ENCODE measurements at regions not wholly inside any gene's neighbourhood (a gene's known extent, or its start where the extent isn't known, plus 50 kb on each side); places are given as distances from the start of the nearest gene placed in this dataset.

DNA sequence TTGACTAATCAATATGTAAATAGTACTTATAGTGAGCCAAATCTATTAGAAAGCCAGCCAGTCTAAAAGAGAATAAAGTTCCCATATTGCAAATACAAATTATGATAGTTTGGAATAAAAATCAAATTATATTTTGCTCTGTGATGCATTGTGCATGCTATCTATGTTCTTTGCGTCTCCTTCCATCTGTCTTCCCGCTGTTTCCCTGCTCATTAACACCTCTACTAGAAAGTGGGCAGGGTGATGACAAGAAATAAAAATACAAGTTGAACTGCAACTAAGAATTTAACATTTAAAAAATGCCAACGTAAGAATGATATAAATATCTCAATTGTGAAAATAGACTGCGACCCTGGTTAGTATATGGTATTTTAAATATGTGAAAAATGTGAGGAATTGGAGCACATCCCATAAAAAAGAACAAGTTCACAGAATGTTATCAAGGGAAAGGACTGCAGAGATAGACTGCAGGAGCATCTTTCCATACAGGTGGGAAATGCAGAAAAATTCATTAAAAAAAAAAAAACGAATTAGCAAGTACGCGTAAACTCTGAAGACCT, 157.6 kb upstream of the PDE7B start:
- ATAC-seq (ENCODE audit: insufficient read depth, low read depth) (no peak), DNase-seq (no peak)
- H3K9me3 ChIP-seq (ENCODE audit: insufficient read depth, low read length, severe bottlenecking): no peaks in the 10 kb centered on the region
- H3K4me3 ChIP-seq (ENCODE audit: low read depth in 1 of 2, low read length in 2 of 2): no peak overlapping the region
- TF ChIP-seq EZH2 (IDR thresholded peaks at IDR 0.05; ENCODE audit: borderline replicate concordance, low read depth, low read length, severe bottlenecking): no peak
- TF ChIP-seq, protein P1, sequence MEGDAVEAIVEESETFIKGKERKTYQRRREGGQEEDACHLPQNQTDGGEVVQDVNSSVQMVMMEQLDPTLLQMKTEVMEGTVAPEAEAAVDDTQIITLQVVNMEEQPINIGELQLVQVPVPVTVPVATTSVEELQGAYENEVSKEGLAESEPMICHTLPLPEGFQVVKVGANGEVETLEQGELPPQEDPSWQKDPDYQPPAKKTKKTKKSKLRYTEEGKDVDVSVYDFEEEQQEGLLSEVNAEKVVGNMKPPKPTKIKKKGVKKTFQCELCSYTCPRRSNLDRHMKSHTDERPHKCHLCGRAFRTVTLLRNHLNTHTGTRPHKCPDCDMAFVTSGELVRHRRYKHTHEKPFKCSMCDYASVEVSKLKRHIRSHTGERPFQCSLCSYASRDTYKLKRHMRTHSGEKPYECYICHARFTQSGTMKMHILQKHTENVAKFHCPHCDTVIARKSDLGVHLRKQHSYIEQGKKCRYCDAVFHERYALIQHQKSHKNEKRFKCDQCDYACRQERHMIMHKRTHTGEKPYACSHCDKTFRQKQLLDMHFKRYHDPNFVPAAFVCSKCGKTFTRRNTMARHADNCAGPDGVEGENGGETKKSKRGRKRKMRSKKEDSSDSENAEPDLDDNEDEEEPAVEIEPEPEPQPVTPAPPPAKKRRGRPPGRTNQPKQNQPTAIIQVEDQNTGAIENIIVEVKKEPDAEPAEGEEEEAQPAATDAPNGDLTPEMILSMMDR (IDR thresholded peaks at IDR 0.05; ENCODE audit: borderline replicate concordance, extremely low read depth, low read length, poor library complexity, severe bottlenecking): no peak
- no peak overlapping the region for H3K4me2 ChIP-seq (ENCODE audit: insufficient read depth, low read length)
- peaks cover 33% of the 10 kb centered on the region for H3K27me3 ChIP-seq (ENCODE audit: insufficient read depth, low read length, poor library complexity)
- H3K36me3 ChIP-seq (ENCODE audit: insufficient read depth, low read length): no peaks in the 10 kb centered on the region
- H3K4me1 ChIP-seq (ENCODE audit: insufficient read depth, low read length): no peaks in the 10 kb centered on the region
- H4K20me1 ChIP-seq (ENCODE audit: insufficient read depth, low read length): no peaks in the 10 kb centered on the region
- no peaks in the 10 kb centered on the region for H3K79me2 ChIP-seq (ENCODE audit: insufficient read depth, low read length)
- no peak overlapping the region for H3K27ac ChIP-seq (ENCODE audit: low read length)
- no peak overlapping the region for H2AFZ ChIP-seq (ENCODE audit: low read depth, low read length)
- no peak overlapping the region for H3K9ac ChIP-seq (ENCODE audit: low read depth, low read length)

DNA sequence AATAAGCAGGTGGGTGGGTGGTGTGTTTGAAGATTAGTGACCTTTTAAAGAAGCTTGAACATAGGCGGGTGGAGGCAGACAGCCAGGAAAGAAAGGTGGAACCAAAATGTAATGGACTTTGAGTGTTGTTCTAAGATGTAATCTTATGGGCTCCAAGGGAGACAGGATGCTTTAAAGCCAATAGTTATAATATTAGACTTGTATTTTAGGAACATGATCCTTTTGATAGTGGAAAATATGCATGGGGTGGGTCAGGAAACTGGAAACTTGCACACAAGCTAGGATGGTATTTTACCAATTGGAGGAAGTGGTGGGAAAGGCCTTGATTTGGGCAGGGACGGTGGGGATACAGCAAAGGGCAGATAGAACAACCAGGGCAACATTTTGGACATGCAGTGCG, 151.8 kb upstream of the PDE7B start:
- H3K9ac ChIP-seq (ENCODE audit: low read depth, low read length): no peak overlapping the region

DNA sequence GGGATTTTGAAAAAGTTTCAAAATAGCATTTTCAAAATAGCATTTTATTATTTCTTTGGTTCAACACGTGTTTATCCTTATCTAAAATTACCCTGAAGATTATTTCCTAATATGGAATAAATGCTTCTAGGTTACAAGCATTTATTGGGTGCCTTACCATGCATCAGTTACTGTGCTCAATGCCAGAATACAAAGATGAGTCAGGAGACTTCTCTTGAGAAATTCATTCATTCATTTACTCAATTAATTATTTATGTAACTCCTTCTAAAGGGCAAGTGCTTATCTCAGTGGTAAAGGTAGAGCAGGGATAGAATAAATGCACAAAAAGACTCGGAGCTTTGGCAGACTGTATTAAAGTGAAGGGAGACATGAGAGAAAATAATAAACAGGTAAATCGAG, 150.1 kb upstream of the PDE7B start:
- DNase-seq: no peak
- ATAC-seq (ENCODE audit: insufficient read depth, low read depth): no peak
- TF ChIP-seq, protein P1 (IDR thresholded peaks at IDR 0.05; ENCODE audit: borderline replicate concordance, extremely low read depth, low read length, poor library complexity, severe bottlenecking): no peak
- no peak for TF ChIP-seq EZH2 (IDR thresholded peaks at IDR 0.05; ENCODE audit: borderline replicate concordance, low read depth, low read length, severe bottlenecking)

More for the DNA sequence above, 151.8 kb upstream of the PDE7B start:
- Histone ChIP-seq H3K27ac (ENCODE audit: low read length) (no peak overlapping the region), H3K4me3 (ENCODE audit: low read depth in 1 of 2, low read length in 2 of 2) (no peak overlapping the region), H3K4me2 (ENCODE audit: insufficient read depth, low read length) (no peak overlapping the region), H3K36me3 (ENCODE audit: insufficient read depth, low read length) (no peaks in the 10 kb centered on the region), H3K9me3 (ENCODE audit: insufficient read depth, low read length, severe bottlenecking) (no peaks in the 10 kb centered on the region), H4K20me1 (ENCODE audit: insufficient read depth, low read length) (no peaks in the 10 kb centered on the region), H3K4me1 (ENCODE audit: insufficient read depth, low read length) (no peaks in the 10 kb centered on the region), H3K27me3 (ENCODE audit: insufficient read depth, low read length, poor library complexity) (peaks cover 25% of the 10 kb centered on the region), H2AFZ (ENCODE audit: low read depth, low read length) (no peak overlapping the region), H3K79me2 (ENCODE audit: insufficient read depth, low read length) (no peaks in the 10 kb centered on the region)
- DNase-seq: no peak
- ATAC-seq (ENCODE audit: insufficient read depth, low read depth): no peak
- TF ChIP-seq, protein P1 (IDR thresholded peaks at IDR 0.05; ENCODE audit: borderline replicate concordance, extremely low read depth, low read length, poor library complexity, severe bottlenecking): no peak
- TF ChIP-seq EZH2 (IDR thresholded peaks at IDR 0.05; ENCODE audit: borderline replicate concordance, low read depth, low read length, severe bottlenecking): no peak

More for the DNA sequence above, 150.1 kb upstream of the PDE7B start:
- Histone ChIP-seq H3K27me3 (ENCODE audit: insufficient read depth, low read length, poor library complexity) (peaks cover 26% of the 10 kb centered on the region), H3K4me3 (ENCODE audit: low read depth in 1 of 2, low read length in 2 of 2) (no peak overlapping the region), H3K9ac (ENCODE audit: low read depth, low read length) (no peak overlapping the region), H2AFZ (ENCODE audit: low read depth, low read length) (no peak overlapping the region), H3K9me3 (ENCODE audit: insufficient read depth, low read length, severe bottlenecking) (no peaks in the 10 kb centered on the region), H4K20me1 (ENCODE audit: insufficient read depth, low read length) (no peaks in the 10 kb centered on the region), H3K4me1 (ENCODE audit: insufficient read depth, low read length) (no peaks in the 10 kb centered on the region), H3K27ac (ENCODE audit: low read length) (no peak overlapping the region), H3K4me2 (ENCODE audit: insufficient read depth, low read length) (no peak overlapping the region), H3K36me3 (ENCODE audit: insufficient read depth, low read length) (no peaks in the 10 kb centered on the region), H3K79me2 (ENCODE audit: insufficient read depth, low read length) (no peaks in the 10 kb centered on the region)
